AG08396 (cell line): ENCODE measurements at regions not wholly inside any gene's neighbourhood (a gene's known extent, or its start where the extent isn't known, plus 50 kb on each side); places are given as distances from the start of the nearest gene placed in this dataset.

ENCODE experiments used
- DNase-seq: peaks from one replicate; pipeline ENCODE4 v3.0.0; 2012; ENCODE audit warnings: low spot score, mixed read lengths

GRCh38 chr21:18191139-18191538 is 53.5 kb upstream of the CHODL start:
- no peak for DNase-seq

- DNase-seq = no peak
Observed at GRCh38 chr21:18178509-18178908, 66.1 kb upstream of the CHODL start.

DNA sequence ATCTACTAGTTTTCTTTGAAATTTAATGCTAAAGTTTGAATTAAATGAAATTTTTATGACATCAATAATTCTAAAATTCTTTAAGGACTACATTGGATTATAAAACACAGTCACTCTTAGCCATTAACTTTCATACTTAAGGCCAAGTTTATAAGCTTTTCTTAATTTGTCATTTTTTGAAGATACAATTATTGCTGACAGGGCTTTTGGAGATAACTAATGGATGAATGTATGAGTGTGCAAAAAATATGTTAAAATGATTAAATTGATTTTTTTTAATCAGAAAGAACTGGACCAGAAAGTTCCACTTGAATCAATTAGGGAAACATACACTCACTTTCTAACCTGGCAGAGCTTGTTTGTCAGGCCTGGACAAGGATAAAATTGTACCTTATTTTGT is 70.3 kb upstream of the CHODL start:
- DNase-seq = no peak

GRCh38 chr21:18170829-18171228 is 73.8 kb upstream of the CHODL start:
- no peak for DNase-seq

- DNase-seq = no peak
Observed at GRCh38 chr21:18170221-18170620, 74.4 kb upstream of the CHODL start.

- no peak for DNase-seq
Observed at GRCh38 chr21:18168108-18168507, 76.5 kb upstream of the CHODL start.

GRCh38 chr21:18164933-18165332 is 79.7 kb upstream of the CHODL start:
- DNase-seq = no peak

DNA sequence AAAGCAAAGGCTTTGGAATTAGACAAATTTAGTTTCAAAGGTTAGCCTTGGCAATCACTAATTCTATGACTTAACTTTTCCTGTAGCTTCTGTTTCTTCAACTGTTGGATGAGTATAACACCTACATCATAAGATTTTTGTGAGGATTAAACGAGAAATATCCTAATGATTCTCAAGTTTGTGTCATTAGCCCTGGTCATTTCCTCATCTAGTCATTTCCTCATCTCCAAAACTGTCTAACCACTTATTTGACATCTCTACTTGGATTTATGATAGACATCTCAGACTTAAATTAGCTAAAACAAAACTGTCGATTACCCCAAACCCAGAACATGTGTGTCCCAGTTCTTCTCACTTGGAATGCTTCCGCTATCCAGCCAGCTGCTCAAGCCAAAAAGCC is 80.2 kb upstream of the CHODL start:
- no peak for DNase-seq

GRCh38 chr21:18163956-18164355 is 80.7 kb upstream of the CHODL start:
- no peak for DNase-seq

DNA sequence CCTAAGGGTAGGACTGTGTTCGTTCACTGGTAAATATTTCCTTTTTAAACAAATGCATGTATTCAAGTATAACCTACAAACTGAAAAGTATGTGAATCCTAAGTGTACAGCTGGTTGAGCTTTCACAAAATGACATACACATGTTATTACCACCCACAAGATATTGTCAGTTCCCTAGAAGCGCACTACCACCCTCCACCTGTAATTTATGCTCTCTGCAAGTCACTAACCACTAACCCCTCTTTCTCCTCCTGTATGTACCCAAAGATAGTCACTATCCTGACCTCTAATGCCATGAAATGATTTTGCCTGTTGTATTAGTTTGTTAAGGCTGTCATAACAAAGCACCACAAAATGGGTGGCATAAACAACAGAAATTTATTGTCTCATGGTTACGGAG is 82.8 kb upstream of the CHODL start:
- DNase-seq = no peak

DNA sequence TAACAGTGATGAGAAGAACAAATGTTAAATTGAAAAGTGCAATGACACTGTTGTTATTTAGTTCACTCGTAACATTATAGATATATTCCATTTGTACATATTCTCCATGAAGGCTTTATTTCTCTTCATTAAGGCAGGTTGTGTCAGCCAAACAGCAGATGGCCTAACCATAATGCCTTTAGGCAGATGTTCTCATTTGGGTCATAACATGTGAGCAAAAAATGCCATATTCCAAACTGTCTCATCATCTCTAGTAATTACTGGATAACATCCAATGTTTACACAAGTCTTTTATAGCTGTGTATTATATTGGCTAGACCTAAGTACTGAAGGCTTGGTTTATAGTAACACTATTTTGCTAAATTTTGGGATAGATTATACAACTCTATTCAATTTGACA is 87.2 kb upstream of the CHODL start:
- DNase-seq = no peak

DNA sequence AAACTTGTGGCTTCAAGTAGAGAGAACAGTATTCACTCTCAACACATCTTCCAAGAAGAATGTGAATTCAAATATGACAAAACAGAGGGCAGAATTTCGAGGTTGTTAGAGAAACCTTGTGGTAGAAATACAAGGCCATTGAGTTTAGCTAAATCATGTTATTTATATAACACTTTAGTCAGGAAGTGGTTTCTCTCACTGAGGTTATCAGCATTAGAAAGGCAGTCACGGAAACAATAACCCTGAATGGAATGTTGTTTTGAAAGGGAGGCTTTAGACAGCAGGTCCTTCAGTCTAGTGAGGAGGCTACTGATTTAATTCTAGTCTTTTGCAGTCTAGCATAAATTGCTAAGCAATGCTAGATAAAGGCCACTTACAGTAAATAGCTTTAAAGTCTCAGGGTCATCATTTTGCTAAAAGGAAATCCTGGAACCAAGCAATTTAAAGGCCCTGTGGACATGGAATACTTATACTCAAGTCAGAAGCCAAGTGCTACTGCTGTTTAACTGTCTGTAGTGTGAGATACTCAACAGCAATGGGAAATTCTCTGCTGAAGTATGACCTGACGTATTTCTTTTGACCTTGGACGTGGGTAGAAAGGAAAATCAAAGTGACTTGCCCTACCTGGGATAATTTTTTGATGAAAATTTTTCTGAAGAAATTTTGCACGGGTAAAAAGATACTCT is 89.0 kb upstream of the CHODL start:
- DNase-seq = no peak

- DNase-seq = no peak
Observed at GRCh38 chr21:18153063-18153462, 91.6 kb upstream of the CHODL start.

DNA sequence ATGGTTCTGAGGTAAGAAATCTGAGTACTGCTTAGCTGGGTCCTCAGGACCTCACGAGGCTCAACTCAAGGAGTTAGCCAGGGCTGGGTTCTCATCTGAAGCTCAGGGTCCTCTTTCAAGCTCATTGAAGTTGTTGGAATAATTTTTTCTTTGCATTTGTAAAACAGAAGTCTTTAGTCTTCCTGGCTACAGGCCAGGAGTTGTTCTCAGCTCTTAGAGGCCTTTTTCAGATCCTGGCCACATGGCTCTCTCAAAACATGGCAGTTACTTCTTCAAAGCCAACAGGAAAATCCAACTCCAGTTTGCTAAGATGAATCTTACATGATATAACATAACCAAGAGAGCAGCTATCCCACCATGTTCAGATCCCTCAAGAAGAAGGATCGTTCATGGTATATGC is 92.3 kb upstream of the CHODL start:
- no peak for DNase-seq

GRCh38 chr21:18151046-18151445 is 93.6 kb upstream of the CHODL start:
- DNase-seq = no peak

DNA sequence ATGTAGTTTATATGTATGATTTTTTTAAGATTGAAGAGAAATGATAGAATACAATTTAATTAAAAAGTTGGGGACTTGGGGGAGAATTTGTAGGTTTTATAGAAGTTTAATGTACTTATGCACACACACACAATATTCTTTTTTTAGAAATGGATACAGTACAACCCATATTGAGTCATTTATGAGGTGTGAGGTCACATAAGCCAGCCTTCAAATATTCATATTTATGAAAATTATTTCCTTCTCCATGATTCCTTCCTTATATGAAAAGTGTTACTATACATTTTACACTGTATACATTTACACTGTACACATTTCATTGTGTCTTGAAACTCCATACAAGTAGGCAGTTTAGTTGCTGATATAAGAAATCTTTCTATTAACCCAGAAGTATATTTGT is 96.2 kb upstream of the CHODL start:
- DNase-seq = no peak

DNA sequence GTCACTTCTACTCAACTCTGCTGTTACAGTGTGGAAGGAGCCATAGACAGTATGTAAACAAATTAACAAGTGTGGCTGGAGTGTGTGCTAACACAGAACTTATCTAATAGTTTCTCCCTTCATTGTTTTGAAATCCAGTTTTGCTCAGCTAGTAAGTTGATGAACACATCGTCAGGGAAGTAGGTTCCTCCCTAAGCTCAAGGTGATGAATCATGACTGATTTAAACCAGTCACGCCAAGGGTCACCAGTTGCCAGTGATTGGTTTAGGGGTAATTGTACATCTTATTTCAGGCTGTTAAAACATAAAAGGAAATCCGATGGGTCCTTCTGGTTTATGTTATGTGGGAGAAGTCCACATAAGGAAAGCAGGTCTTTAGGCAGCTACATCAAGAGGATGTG is 97.0 kb upstream of the CHODL start:
- DNase-seq = no peak

- no peak for DNase-seq
Observed at GRCh38 chr21:18146820-18147219, 97.8 kb upstream of the CHODL start.

GRCh38 chr21:18144339-18144738 is 100.3 kb upstream of the CHODL start:
- DNase-seq = no peak

DNA sequence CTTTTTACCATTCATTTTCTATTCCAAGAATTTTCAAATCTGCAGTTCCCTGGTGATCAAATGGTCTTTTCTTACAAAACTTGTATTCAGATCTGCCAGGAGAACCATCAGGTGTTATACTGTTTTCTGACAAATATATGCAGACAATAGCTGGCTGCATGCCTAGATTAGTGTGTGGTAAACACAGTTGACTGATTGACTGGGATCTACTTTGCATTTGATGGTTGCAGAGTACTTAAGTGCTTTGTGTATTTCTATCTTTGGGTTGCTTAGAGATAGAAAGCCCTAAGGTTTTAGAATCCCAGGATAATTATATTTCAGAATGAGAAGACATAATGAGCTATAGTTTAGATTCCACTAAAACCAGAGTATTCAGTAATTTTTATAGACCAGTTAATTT is 102.0 kb upstream of the CHODL start:
- no peak for DNase-seq

- DNase-seq = no peak
Observed at GRCh38 chr21:18138507-18138906, 106.1 kb upstream of the CHODL start.

DNA sequence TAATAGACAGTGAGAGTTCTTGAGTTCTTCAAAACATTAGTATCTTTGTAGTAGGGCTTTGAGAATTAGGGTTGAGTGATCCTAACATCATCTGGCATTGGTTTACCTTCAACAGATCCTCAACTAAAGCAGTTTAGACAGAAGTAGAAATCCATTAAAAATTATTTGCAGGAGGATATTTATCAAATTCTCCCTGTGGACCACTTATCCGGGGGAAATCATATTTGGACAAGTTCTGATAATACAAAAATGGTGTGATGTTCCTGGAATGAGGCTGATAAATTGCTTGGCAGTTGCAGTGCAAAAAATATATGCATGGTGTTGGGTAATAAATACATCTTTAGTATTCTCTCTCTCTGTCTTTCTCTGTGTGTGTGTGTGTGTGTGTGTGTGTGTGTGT is 115.1 kb upstream of the CHODL start:
- no peak for DNase-seq

GRCh38 chr21:18118566-18118965 is 126.1 kb upstream of the CHODL start:
- no peak for DNase-seq

- DNase-seq = no peak
Observed at GRCh38 chr21:18117176-18117575, 127.5 kb upstream of the CHODL start.

DNA sequence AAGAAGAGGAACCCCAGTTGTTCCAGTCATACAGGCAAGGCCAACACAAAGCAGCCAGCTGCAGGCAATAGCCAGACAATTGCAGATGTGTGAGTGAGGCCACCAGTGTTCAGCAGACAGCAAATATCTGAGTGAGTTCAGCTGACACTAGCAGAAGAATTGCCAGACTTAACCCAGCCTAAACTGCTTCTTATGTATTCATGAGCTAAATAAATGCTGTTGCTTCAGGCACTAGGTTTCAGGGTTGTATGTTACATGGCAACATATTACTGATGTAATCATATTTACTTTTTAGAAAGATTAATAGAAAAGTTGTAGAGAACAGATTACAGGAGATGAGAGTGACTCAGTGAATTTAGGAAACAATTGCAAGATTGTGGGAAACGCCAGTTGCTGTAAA is 129.8 kb upstream of the CHODL start:
- DNase-seq = no peak
